AG09309 (cell line): ENCODE measurements at regions not wholly inside any gene's neighbourhood (a gene's known extent, or its start where the extent isn't known, plus 50 kb on each side); places are given as distances from the start of the nearest gene placed in this dataset.

Experiments used
- DNase-seq: peaks from one replicate; pipeline ENCODE4 v3.0.0-alpha.2; 2010; ENCODE audit warnings: low read depth
- H3K4me3 ChIP-seq: 2 replicates; pipeline ENCODE4 v1.5.1; 2011; ENCODE audit warnings: mild to moderate bottlenecking, low read depth, low read length, moderate library complexity; ENCODE audit not compliant: control insufficient read depth
- CTCF ChIP-seq: IDR thresholded peaks from 2 replicates; pipeline ENCODE4 v1.5.1; 2011; ENCODE audit warnings: mild to moderate bottlenecking, low read depth, low read length, inconsistent platforms; ENCODE audit not compliant: insufficient read depth, control insufficient read depth; ENCODE audit errors: missing control alignments

GRCh38 chr4:97507587-97508245, 635.6 kb downstream of the STPG2 start:
- DNase-seq: no peak
- TF ChIP-seq CTCF: no peak
- no peak overlapping the region for H3K4me3 ChIP-seq
